Smooth muscle cell (in vitro differentiated cells): ENCODE measurements at regions not wholly inside any gene's neighbourhood (a gene's known extent, or its start where the extent isn't known, plus 50 kb on each side); places are given as distances from the start of the nearest gene placed in this dataset.

Experiments used
- DNase-seq: peaks from one replicate; lab custom pipeline; 2025; ENCODE audit not compliant: unreplicated experiment; lab: John Stamatoyannopoulos, UW
- H2AFZ ChIP-seq: fragments of 200-600 bp; sonication (generic); 2 replicates; pipeline ENCODE4 v1.6.0; 2016; ENCODE audit warnings: antibody characterized with exemption, low read depth, mild to moderate bottlenecking
- H3F3A ChIP-seq: fragments of 200-600 bp; sonication (generic); 2 replicates; pipeline ENCODE4 v1.6.0; 2017; ENCODE audit warnings: antibody characterized with exemption, low read depth
- H3K27ac ChIP-seq: fragments of 200-600 bp; sonication (generic); 2 replicates; pipeline ENCODE4 v1.5.1; 2016; ENCODE audit warnings: low read depth, mild to moderate bottlenecking
- H3K27me3 ChIP-seq: fragments of 200-600 bp; sonication (generic); 2 replicates; pipeline ENCODE4 v1.6.1; 2016; ENCODE audit warnings: low read depth, mild to moderate bottlenecking
- H3K36me3 ChIP-seq: fragments of 200-600 bp; sonication (generic); 2 replicates; pipeline ENCODE4 v1.5.1; 2016; ENCODE audit warnings: low read depth
- H3K4me1 ChIP-seq: fragments of 200-600 bp; sonication (generic); 2 replicates; pipeline ENCODE4 v1.5.1; 2016; ENCODE audit warnings: low read depth
- H3K4me2 ChIP-seq: fragments of 200-600 bp; sonication (generic); 2 replicates; pipeline ENCODE4 v1.6.0; 2016; ENCODE audit warnings: mild to moderate bottlenecking
- H3K4me3 ChIP-seq: fragments of 200-600 bp; sonication (generic); 2 replicates; pipeline ENCODE4 v1.5.1; 2016; ENCODE audit warnings: mild to moderate bottlenecking
- H3K79me2 ChIP-seq: fragments of 200-600 bp; sonication (generic); 2 replicates; pipeline ENCODE4 v1.6.0; 2016; ENCODE audit warnings: low read depth, mild to moderate bottlenecking
- H3K9ac ChIP-seq: fragments of 200-600 bp; sonication (generic); 2 replicates; pipeline ENCODE4 v1.6.0; 2016; ENCODE audit warnings: low read depth
- H3K9me3 ChIP-seq: fragments of 200-600 bp; sonication (generic); replicated peaks from 2 replicates; pipeline ENCODE4 v1.5.1; 2016; ENCODE audit warnings: low read depth
- H4K20me1 ChIP-seq: fragments of 200-600 bp; sonication (generic); 2 replicates; pipeline ENCODE4 v1.6.0; 2016; ENCODE audit warnings: low read depth
- CTCF ChIP-seq: fragments of 200-600 bp; sonication (generic); IDR thresholded peaks from 2 replicates; pipeline ENCODE4 v1.5.1; 2017; ENCODE audit warnings: borderline replicate concordance, mild to moderate bottlenecking, antibody characterized with exemption; ENCODE audit not compliant: insufficient read depth, poor library complexity, severe bottlenecking
- WGBS: methylation state at CpG from one replicate; pipeline ENCODE4 v1.1.7; 2016; ENCODE audit warnings: low lambda C conversion rate; 5-methylcytosine and 5-hydroxymethylcytosine counted together

GRCh38 chr3:139732729-139733128 lies 55.0 kb upstream of the NMNAT3 start:
- Histone ChIP-seq H3K27me3 (no peaks in the 10 kb centered on the region), H3K4me3 (no peak overlapping the region), H3K36me3 (no peaks in the 10 kb centered on the region), H3K79me2 (no peaks in the 10 kb centered on the region), H3K4me2 (no peak overlapping the region), H2AFZ (no peak overlapping the region), H3K9me3 (no peaks in the 10 kb centered on the region), H3K9ac (no peak overlapping the region), H3K27ac (no peak overlapping the region), H3K4me1 (no peaks in the 10 kb centered on the region), H3F3A (no peaks in the 10 kb centered on the region), H4K20me1 (no peaks in the 10 kb centered on the region)
- 94% methylated on average over 1 of the region's 1 CpG for WGBS
- DNase-seq, result no peak
- no peak for TF ChIP-seq CTCF

- Histone ChIP-seq H3K4me1 (no peaks in the 10 kb centered on the region), H3F3A (no peaks in the 10 kb centered on the region), H3K27me3 (no peaks in the 10 kb centered on the region), H3K36me3 (no peaks in the 10 kb centered on the region), H3K4me3 (no peak overlapping the region), H2AFZ (no peak overlapping the region), H3K27ac (no peak overlapping the region), H4K20me1 (no peaks in the 10 kb centered on the region), H3K9me3 (no peaks in the 10 kb centered on the region), H3K9ac (no peak overlapping the region), H3K79me2 (no peaks in the 10 kb centered on the region), H3K4me2 (no peak overlapping the region)
- 98% methylated on average over 2 of the region's 2 CpGs for WGBS
- TF ChIP-seq CTCF, result no peak
- DNase-seq, result no peak
Measured at GRCh38 chr3:139729300-139729699, 51.5 kb upstream of the NMNAT3 start.

GRCh38 chr3:139728414-139728813 lies 50.6 kb upstream of the NMNAT3 start:
- 86% methylated on average over 5 of the region's 5 CpGs for WGBS
- no peaks in the 10 kb centered on the region for H3K4me1 ChIP-seq
- no peak overlapping the region for H3K9ac ChIP-seq
- no peaks in the 10 kb centered on the region for H3K9me3 ChIP-seq
- H2AFZ ChIP-seq, result no peak overlapping the region
- no peak overlapping the region for H3K4me2 ChIP-seq
- no peaks in the 10 kb centered on the region for H3K36me3 ChIP-seq
- H3K27ac ChIP-seq, result no peak overlapping the region
- no peak for TF ChIP-seq CTCF
- no peak overlapping the region for H3K4me3 ChIP-seq
- no peaks in the 10 kb centered on the region for H3K79me2 ChIP-seq
- H3K27me3 ChIP-seq, result no peaks in the 10 kb centered on the region
- DNase-seq, result no peak
- H3F3A ChIP-seq, result no peaks in the 10 kb centered on the region
- H4K20me1 ChIP-seq, result no peaks in the 10 kb centered on the region
